PFSK-1 (cell line): ENCODE measurements at regions not wholly inside any gene's neighbourhood (a gene's known extent, or its start where the extent isn't known, plus 50 kb on each side); places are given as distances from the start of the nearest gene placed in this dataset.

Source experiments
- POLR2AphosphoS5 ChIP-seq: IDR thresholded peaks from 2 replicates; pipeline ENCODE4 v1.6.1; 2012; ENCODE audit warnings: low read depth, mild to moderate bottlenecking, control low read depth, low read length, moderate library complexity
- TF ChIP-seq, protein P1 (sequence below), 2 experiments: IDR thresholded peaks; 2 replicates each; pipeline versions ENCODE4 v1.6.1 to v1.8.0; 2011 to 2012; ENCODE audit warnings: low read depth in 2 of 2, low read length in 2 of 2, control low read depth in 1 of 2, inconsistent platforms in 1 of 2, mild to moderate bottlenecking in 1 of 2, moderate library complexity in 1 of 2; ENCODE audit not compliant: insufficient read depth in 1 of 2

DNA sequence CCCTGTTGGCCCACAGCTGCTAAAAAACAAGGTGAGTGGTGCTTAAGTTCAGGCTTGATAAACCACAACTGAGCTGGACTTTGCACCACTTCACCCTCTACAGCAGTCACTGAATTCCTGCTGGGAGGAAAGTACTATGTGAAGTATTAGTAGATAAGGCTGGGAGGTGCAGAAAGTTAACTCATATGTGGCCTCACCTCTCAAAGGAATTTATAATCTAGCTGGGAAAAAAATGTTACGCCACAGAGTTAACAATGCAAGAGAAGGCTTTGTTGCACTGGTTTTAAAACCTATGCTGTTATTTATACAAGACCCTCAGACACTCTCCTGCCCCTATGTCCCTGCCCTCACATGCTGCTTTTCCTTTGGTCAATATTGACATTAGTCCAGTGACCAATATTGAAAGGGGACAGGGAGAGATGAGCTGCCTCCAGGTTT, 60.9 kb downstream of the LIG4 start:
- no peak for TF ChIP-seq POLR2AphosphoS5
- TF ChIP-seq, protein P1, sequence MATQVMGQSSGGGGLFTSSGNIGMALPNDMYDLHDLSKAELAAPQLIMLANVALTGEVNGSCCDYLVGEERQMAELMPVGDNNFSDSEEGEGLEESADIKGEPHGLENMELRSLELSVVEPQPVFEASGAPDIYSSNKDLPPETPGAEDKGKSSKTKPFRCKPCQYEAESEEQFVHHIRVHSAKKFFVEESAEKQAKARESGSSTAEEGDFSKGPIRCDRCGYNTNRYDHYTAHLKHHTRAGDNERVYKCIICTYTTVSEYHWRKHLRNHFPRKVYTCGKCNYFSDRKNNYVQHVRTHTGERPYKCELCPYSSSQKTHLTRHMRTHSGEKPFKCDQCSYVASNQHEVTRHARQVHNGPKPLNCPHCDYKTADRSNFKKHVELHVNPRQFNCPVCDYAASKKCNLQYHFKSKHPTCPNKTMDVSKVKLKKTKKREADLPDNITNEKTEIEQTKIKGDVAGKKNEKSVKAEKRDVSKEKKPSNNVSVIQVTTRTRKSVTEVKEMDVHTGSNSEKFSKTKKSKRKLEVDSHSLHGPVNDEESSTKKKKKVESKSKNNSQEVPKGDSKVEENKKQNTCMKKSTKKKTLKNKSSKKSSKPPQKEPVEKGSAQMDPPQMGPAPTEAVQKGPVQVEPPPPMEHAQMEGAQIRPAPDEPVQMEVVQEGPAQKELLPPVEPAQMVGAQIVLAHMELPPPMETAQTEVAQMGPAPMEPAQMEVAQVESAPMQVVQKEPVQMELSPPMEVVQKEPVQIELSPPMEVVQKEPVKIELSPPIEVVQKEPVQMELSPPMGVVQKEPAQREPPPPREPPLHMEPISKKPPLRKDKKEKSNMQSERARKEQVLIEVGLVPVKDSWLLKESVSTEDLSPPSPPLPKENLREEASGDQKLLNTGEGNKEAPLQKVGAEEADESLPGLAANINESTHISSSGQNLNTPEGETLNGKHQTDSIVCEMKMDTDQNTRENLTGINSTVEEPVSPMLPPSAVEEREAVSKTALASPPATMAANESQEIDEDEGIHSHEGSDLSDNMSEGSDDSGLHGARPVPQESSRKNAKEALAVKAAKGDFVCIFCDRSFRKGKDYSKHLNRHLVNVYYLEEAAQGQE (IDR thresholded peaks at IDR 0.05; ENCODE audit: insufficient read depth in 1 of 2, low read depth in 2 of 2, low read length in 2 of 2): no peak
